ENCODE measurements at regions not wholly inside any gene's neighbourhood (a gene's known extent, or its start where the extent isn't known, plus 50 kb on each side); places are given as distances from the start of the nearest gene placed in this dataset.

DNA sequence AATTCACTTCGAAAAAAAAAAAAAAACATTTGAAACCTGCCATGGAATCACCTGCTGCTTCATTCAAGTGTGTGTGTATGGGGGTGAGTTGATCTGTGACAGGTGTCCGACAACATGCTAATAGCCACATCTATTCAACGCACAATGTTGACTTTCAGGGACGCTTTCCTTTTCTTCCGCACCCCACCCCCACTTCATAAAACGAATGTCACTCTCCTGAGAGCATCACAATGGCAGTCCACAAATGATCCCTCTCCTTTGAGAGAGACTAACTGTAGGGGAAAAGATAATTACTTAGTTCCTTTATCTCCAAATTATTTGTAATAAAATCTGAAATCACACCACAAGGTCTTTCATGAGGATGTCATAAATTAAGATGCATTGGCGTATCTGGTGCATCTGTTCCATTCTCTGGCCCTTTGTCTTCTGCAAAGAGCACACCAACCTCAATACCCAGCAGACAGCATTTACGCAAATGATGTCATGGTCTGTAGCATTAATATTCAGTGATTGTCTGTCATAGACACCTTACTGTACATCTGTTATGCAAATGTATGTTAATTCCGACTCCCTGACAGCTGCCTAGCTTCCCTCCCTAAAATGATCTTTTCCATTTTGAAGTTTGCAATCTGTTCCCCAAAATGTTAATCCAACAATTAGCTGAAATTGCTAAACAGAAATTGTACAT is 640.0 kb upstream of the BOD1L1 start:
- in situ Hi-C loops (cut with HindIII; ENCODE audit: low sequenced_read_pairs): no loop called here

GRCh38 chr4:14269824-14270223 is 642.3 kb upstream of the BOD1L1 start:
- in situ Hi-C loops (cut with HindIII; ENCODE audit: low sequenced_read_pairs): no loop called here

DNA sequence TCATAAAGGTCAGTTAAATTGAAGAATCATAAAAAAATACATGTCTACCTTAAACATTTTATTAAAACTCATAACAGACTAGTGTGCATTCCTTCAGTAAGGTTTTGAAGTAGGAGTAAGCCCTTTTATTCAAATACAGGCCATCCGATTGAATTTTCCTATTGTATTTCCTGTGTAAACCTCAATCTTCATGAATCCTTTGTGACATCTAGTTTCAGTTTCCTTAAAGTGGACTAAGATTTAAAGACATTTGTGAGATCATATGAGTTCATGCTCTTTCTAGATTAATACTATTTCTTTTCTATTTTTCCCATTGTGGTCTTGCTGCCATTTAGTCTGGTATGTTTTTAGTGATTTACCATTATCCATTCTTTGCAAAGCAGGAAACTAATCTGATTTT is 644.7 kb upstream of the BOD1L1 start:
- in situ Hi-C loops (cut with HindIII; ENCODE audit: low sequenced_read_pairs): no loop called here

DNA sequence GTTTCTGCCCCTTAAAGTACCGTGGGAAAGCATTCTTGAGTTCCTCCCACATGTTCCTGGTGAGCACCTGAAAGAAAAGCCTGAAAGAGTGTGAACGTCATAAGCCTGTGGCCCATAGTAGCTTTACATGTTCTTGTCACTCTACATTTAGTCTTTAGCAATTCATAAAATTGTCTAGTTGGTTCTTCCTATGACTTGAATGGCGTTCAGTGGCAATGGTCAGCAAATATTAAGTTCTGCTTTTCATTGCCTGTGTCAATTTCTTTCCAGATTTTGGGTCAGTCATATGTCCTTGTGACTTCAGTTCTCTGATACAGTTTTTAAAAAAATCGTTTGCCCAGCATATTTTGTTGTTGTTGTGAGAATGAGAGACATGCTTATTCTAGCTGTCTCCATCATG is 650.0 kb upstream of the BOD1L1 start:
- in situ Hi-C loops (cut with HindIII; ENCODE audit: low sequenced_read_pairs): no loop called here

DNA sequence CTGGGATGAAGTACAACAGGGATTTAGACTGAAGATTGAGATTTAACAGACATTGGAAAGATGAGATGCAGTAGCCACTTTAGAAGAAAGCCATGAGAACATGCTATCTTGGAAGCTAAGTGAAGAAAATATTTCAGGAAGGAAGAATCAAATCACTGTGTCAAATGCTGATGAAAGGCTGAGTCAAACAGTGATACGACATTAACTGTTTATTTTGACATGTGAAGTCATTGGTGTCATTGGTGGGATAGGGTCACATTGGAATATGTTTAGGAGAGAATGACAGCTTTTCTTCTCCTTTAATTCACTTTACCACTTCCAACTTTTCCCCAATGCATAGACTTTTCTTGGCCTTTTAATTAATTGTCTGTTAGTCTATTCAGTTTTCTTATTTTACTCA is 653.0 kb upstream of the BOD1L1 start:
- in situ Hi-C loops (cut with HindIII; ENCODE audit: low sequenced_read_pairs): no loop called here

DNA sequence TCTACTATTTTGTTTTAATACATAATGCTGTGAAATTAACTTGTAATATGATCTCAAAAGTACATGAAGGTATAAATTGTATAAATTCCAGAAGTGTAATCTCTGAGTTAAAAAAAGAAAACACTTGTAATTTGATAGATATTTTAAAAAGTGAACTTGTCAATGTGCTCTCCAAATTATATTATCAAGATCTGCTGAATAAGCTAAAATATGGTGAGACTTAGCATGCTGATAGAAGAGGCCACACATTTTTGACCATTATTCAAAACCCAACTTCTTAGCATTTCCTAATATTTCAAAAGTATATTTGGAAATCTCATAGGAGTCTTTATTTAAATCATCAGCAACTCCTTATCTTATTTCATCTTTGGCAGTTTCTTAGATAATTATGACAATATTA is 657.1 kb upstream of the BOD1L1 start:
- in situ Hi-C loops (cut with HindIII; ENCODE audit: low sequenced_read_pairs): no loop called here

- in situ Hi-C loops (cut with HindIII; ENCODE audit: low sequenced_read_pairs): no loop called here
Measured at GRCh38 chr4:14289708-14290107, 662.2 kb upstream of the BOD1L1 start.

GRCh38 chr4:14293582-14293981 is 666.1 kb upstream of the BOD1L1 start:
- in situ Hi-C loops (cut with HindIII; ENCODE audit: low sequenced_read_pairs): no loop called here

GRCh38 chr4:14294611-14295010 is 667.1 kb upstream of the BOD1L1 start:
- in situ Hi-C loops (cut with HindIII; ENCODE audit: low sequenced_read_pairs): no loop called here

GRCh38 chr4:14299166-14299565 is 671.6 kb upstream of the BOD1L1 start:
- in situ Hi-C loops (cut with HindIII; ENCODE audit: low sequenced_read_pairs): no loop called here

DNA sequence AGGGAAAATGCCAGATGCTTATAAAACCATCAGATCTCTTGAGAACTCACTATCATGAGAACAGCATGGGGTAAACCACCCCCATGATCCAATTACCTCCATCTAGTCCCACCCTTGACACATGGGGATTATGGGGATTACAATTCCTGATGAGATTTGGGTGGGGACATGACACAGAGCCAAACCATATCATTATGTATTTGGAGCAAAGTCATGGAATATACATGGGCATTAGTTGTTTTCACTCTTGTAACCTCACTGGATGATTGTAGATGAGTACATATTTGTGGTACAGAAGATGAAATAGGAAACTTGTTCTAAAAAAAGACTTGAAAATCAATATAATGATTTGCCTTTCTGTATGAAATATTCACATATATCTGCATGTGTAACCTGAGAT is 674.5 kb upstream of the BOD1L1 start:
- in situ Hi-C loops (cut with HindIII; ENCODE audit: low sequenced_read_pairs): no loop called here

- in situ Hi-C loops (cut with HindIII; ENCODE audit: low sequenced_read_pairs): no loop called here
Measured at GRCh38 chr4:14303856-14304255, 676.3 kb upstream of the BOD1L1 start.

DNA sequence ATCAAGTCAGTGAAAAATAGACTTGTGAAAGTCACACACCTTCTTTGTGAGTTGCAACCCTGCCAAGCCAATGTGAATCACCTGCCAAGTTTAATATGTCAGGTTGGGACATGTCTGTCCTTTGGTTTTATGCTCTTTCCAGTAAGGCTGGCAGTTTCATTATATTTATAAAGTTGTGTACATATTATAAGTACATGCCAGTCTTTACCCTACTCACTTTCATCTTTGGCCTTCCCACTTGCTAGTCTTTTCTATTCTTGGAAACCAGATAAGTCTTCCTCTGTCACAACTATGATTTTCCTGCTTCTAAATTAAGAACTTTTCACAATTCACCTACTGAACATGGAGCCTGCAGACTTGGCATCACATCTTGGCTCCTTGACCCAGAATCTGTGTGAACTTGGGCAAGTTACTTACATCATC is 680.7 kb upstream of the BOD1L1 start:
- in situ Hi-C loops (cut with HindIII; ENCODE audit: low sequenced_read_pairs): no loop called here

DNA sequence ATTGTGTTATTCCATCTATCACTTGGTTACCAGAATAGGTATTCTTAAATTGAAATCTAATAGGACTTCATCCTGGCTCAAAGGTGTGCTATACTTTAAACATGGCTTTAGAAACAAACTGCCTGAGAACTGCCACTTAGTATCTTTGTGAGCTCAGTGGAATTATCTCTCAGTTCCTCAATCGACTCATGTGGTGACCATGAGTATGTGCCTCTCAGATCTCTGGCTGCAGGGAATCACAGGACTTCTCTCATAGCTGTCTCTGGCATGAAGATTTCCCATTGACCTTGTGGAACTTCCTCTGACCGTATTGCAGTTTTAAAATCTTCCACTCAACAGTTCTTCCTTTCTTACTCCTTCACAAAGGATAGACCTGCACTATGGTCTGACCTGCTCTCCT is 681.9 kb upstream of the BOD1L1 start:
- in situ Hi-C loops (cut with HindIII; ENCODE audit: low sequenced_read_pairs): no loop called here

GRCh38 chr4:14313757-14314156 is 686.2 kb upstream of the BOD1L1 start:
- in situ Hi-C loops (cut with HindIII; ENCODE audit: low sequenced_read_pairs): no loop called here

DNA sequence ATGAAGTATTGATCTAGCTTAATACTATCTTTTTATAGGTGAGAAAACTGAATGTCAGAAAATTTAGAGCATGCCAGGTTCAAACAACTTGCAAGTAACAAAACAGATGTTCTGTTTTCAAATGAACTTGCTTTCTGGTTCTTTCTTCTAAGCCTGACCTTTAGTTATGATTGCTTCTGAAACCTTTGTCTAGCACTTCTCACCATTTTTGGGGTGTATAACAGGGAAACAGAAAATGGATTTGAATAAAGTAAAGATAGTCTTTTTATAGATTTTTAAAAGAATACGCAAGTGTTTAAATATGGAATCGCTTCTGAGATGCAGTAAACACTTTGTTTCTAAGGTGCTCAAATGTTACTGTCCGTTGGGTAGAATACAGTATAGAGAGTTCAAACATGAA is 687.2 kb upstream of the CPEB2 start:
- in situ Hi-C loops (cut with HindIII; ENCODE audit: low sequenced_read_pairs): no loop called here

GRCh38 chr4:14317351-14317750 is 684.9 kb upstream of the CPEB2 start:
- in situ Hi-C loops (cut with HindIII; ENCODE audit: low sequenced_read_pairs): no loop called here

DNA sequence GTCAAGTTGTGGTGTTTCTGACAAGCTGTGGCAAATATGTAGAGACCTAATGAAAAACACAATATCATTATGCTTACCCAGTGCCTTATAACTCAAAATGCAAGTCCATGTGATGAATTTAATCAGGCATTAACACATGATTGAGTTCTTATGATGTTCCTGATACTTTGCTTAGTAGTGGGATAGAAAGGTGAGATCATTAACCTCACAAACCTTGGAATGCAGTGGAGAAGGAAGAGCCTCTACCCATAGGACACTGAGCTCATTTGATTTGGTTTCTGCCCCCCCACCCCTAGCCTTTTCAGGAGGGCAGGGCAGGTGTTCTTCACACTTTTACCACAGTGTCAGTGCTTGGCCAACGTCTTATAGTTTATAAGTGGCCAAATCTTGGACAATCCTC is 683.6 kb upstream of the CPEB2 start:
- in situ Hi-C loops (cut with HindIII; ENCODE audit: low sequenced_read_pairs): no loop called here

DNA sequence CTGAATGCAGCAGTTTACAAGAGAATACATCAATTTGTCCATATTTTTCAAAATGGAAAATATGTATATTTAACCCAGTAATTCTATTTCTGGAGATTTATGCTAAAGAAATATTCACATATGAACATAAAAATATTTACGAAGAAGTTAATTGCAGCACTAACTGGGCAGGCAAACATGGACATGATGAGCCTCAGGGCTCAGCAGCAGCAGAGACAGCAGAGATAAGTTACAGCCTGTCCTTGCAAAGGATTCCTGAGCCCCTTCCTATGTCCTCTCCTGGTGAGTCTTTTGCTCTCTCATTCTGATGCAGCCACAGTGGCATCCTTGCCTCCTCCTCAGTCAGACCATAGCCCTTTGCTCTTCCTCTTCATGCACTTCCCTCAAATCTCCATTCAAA is 680.6 kb upstream of the CPEB2 start:
- in situ Hi-C loops (cut with HindIII; ENCODE audit: low sequenced_read_pairs): no loop called here

DNA sequence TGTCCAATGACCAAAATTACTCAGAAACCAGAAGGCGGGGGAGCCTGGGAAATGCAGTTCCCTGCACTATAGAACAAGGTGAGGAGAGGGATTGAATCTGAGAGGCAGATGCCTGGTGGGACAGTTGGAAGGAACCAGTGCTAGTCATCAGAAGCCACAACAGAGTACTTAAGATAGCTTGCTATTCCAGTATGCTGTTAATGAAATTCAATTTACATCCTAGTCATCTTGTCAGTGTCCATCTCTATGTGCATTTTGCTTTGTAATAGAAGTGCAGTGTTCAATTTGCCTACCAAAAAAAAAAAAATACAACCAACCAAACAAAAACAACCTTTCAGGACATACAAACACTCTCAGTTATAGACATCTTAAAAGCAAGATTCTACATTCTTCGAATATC is 679.1 kb upstream of the CPEB2 start:
- in situ Hi-C loops (cut with HindIII; ENCODE audit: low sequenced_read_pairs): no loop called here

DNA sequence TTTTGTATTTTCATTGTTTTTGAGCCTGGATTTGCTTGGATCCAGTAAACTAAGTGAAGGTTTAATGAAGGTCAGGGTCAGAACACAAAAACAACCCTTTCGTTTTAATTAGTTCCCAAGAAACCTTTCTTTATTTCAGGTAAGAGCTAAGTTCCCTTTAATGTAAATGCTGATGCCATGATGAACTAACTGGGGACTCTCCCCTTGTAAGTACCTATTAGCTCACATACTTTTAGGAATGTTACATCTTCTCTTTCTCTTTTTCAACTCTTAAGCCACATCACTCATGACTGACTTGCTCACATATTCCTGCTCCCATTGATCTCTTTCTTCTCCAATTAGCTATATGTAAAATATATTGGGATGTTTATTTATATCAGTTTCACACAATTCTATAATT is 673.1 kb upstream of the CPEB2 start:
- in situ Hi-C loops (cut with HindIII; ENCODE audit: low sequenced_read_pairs): no loop called here

- in situ Hi-C loops (cut with HindIII; ENCODE audit: low sequenced_read_pairs): no loop called here
Measured at GRCh38 chr4:14333616-14334015, 668.7 kb upstream of the CPEB2 start.

GRCh38 chr4:14334166-14334565 is 668.1 kb upstream of the CPEB2 start:
- in situ Hi-C loops (cut with HindIII; ENCODE audit: low sequenced_read_pairs): no loop called here
